ENCODE measurements at regions not wholly inside any gene's neighbourhood (a gene's known extent, or its start where the extent isn't known, plus 50 kb on each side); places are given as distances from the start of the nearest gene placed in this dataset.

GRCh38 chr6:9103876-9104521 lies 668.7 kb upstream of the SLC35B3 start:
- DNase-seq (ENCODE audit: low read depth), result no peak
- Histone ChIP-seq H3K9ac (ENCODE audit: low read length) (no peak overlapping the region), H3K4me1 (ENCODE audit: control insufficient read depth, insufficient read depth, low read length) (peaks cover 24% of the 10 kb centered on the region), H3K9me3 (ENCODE audit: control insufficient read depth, low read length) (no peaks in the 10 kb centered on the region), H3K27me3 (replicated peaks; ENCODE audit: control insufficient read depth, insufficient read depth, low read length) (no peaks in the 10 kb centered on the region), H3K36me3 (ENCODE audit: control insufficient read depth, insufficient read depth, low read length, severe bottlenecking) (no peaks in the 10 kb centered on the region), H3K4me3 (ENCODE audit: low read length) (no peak overlapping the region)

GRCh38 chr6:9101920-9102319 lies 666.6 kb upstream of the SLC35B3 start:
- Histone ChIP-seq H3K9me3 (ENCODE audit: control insufficient read depth, low read length) (no peaks in the 10 kb centered on the region), H3K36me3 (ENCODE audit: control insufficient read depth, insufficient read depth, low read length, severe bottlenecking) (no peaks in the 10 kb centered on the region), H3K9ac (ENCODE audit: low read length) (no peak overlapping the region), H3K4me1 (ENCODE audit: control insufficient read depth, insufficient read depth, low read length) (peaks cover 24% of the 10 kb centered on the region), H3K27me3 (replicated peaks; ENCODE audit: control insufficient read depth, insufficient read depth, low read length) (no peaks in the 10 kb centered on the region), H3K4me3 (ENCODE audit: low read length) (no peak overlapping the region)
- DNase-seq (ENCODE audit: low read depth), result no peak

- no peak overlapping the region for H3K4me3 ChIP-seq (ENCODE audit: low read length)
- no peaks in the 10 kb centered on the region for H3K36me3 ChIP-seq (ENCODE audit: control insufficient read depth, insufficient read depth, low read length, severe bottlenecking)
- peak; percentile 39 for DNase-seq (ENCODE audit: low read depth)
- no peaks in the 10 kb centered on the region for H3K9me3 ChIP-seq (ENCODE audit: control insufficient read depth, low read length)
- H3K4me1 ChIP-seq (ENCODE audit: control insufficient read depth, insufficient read depth, low read length), result peaks cover 24% of the 10 kb centered on the region
- no peak overlapping the region for H3K9ac ChIP-seq (ENCODE audit: low read length)
- no peaks in the 10 kb centered on the region for H3K27me3 ChIP-seq (replicated peaks; ENCODE audit: control insufficient read depth, insufficient read depth, low read length)
Measured at GRCh38 chr6:9100869-9101580, 665.7 kb upstream of the SLC35B3 start.

GRCh38 chr6:9095729-9096128 lies 660.4 kb upstream of the SLC35B3 start:
- H3K4me3 ChIP-seq (ENCODE audit: low read length), result no peak overlapping the region
- H3K27me3 ChIP-seq (replicated peaks; ENCODE audit: control insufficient read depth, insufficient read depth, low read length), result no peaks in the 10 kb centered on the region
- DNase-seq (ENCODE audit: low read depth), result no peak
- H3K9ac ChIP-seq (ENCODE audit: low read length), result no peak overlapping the region
- no peaks in the 10 kb centered on the region for H3K9me3 ChIP-seq (ENCODE audit: control insufficient read depth, low read length)
- H3K36me3 ChIP-seq (ENCODE audit: control insufficient read depth, insufficient read depth, low read length, severe bottlenecking), result no peaks in the 10 kb centered on the region
- peaks cover 5% of the 10 kb centered on the region for H3K4me1 ChIP-seq (ENCODE audit: control insufficient read depth, insufficient read depth, low read length)

GRCh38 chr6:9095137-9095536 lies 659.8 kb upstream of the SLC35B3 start:
- H3K27me3 ChIP-seq (replicated peaks; ENCODE audit: control insufficient read depth, insufficient read depth, low read length), result no peaks in the 10 kb centered on the region
- DNase-seq (ENCODE audit: low read depth), result no peak
- H3K4me3 ChIP-seq (ENCODE audit: low read length), result no peak overlapping the region
- H3K36me3 ChIP-seq (ENCODE audit: control insufficient read depth, insufficient read depth, low read length, severe bottlenecking), result no peaks in the 10 kb centered on the region
- no peaks in the 10 kb centered on the region for H3K4me1 ChIP-seq (ENCODE audit: control insufficient read depth, insufficient read depth, low read length)
- H3K9ac ChIP-seq (ENCODE audit: low read length), result no peak overlapping the region
- H3K9me3 ChIP-seq (ENCODE audit: control insufficient read depth, low read length), result no peaks in the 10 kb centered on the region

- no peak for DNase-seq (ENCODE audit: low read depth)
- H3K4me1 ChIP-seq (ENCODE audit: control insufficient read depth, insufficient read depth, low read length), result no peaks in the 10 kb centered on the region
- H3K9ac ChIP-seq (ENCODE audit: low read length), result no peak overlapping the region
- H3K36me3 ChIP-seq (ENCODE audit: control insufficient read depth, insufficient read depth, low read length, severe bottlenecking), result no peaks in the 10 kb centered on the region
- no peaks in the 10 kb centered on the region for H3K27me3 ChIP-seq (replicated peaks; ENCODE audit: control insufficient read depth, insufficient read depth, low read length)
- H3K9me3 ChIP-seq (ENCODE audit: control insufficient read depth, low read length), result no peaks in the 10 kb centered on the region
- H3K4me3 ChIP-seq (ENCODE audit: low read length), result no peak overlapping the region
Measured at GRCh38 chr6:9089724-9090123, 654.4 kb upstream of the SLC35B3 start.

- Histone ChIP-seq H3K36me3 (ENCODE audit: control insufficient read depth, insufficient read depth, low read length, severe bottlenecking) (no peaks in the 10 kb centered on the region), H3K9me3 (ENCODE audit: control insufficient read depth, low read length) (no peaks in the 10 kb centered on the region), H3K4me1 (ENCODE audit: control insufficient read depth, insufficient read depth, low read length) (no peaks in the 10 kb centered on the region), H3K27me3 (replicated peaks; ENCODE audit: control insufficient read depth, insufficient read depth, low read length) (no peaks in the 10 kb centered on the region), H3K9ac (ENCODE audit: low read length) (no peak overlapping the region), H3K4me3 (ENCODE audit: low read length) (no peak overlapping the region)
- no peak for DNase-seq (ENCODE audit: low read depth)
Measured at GRCh38 chr6:9087470-9087869, 652.1 kb upstream of the SLC35B3 start.

GRCh38 chr6:9086331-9086730 lies 651.0 kb upstream of the SLC35B3 start:
- Histone ChIP-seq H3K4me1 (ENCODE audit: control insufficient read depth, insufficient read depth, low read length) (no peaks in the 10 kb centered on the region), H3K4me3 (ENCODE audit: low read length) (no peak overlapping the region), H3K27me3 (replicated peaks; ENCODE audit: control insufficient read depth, insufficient read depth, low read length) (no peaks in the 10 kb centered on the region), H3K9ac (ENCODE audit: low read length) (no peak overlapping the region), H3K9me3 (ENCODE audit: control insufficient read depth, low read length) (no peaks in the 10 kb centered on the region), H3K36me3 (ENCODE audit: control insufficient read depth, insufficient read depth, low read length, severe bottlenecking) (no peaks in the 10 kb centered on the region)
- no peak for DNase-seq (ENCODE audit: low read depth)

GRCh38 chr6:9085709-9086070 lies 650.3 kb upstream of the SLC35B3 start:
- no peaks in the 10 kb centered on the region for H3K4me1 ChIP-seq (ENCODE audit: control insufficient read depth, insufficient read depth, low read length)
- H3K4me3 ChIP-seq (ENCODE audit: low read length), result no peak overlapping the region
- H3K9me3 ChIP-seq (ENCODE audit: control insufficient read depth, low read length), result no peaks in the 10 kb centered on the region
- no peak overlapping the region for H3K9ac ChIP-seq (ENCODE audit: low read length)
- no peak for DNase-seq (ENCODE audit: low read depth)
- H3K36me3 ChIP-seq (ENCODE audit: control insufficient read depth, insufficient read depth, low read length, severe bottlenecking), result no peaks in the 10 kb centered on the region
- H3K27me3 ChIP-seq (replicated peaks; ENCODE audit: control insufficient read depth, insufficient read depth, low read length), result no peaks in the 10 kb centered on the region

- H3K4me3 ChIP-seq (ENCODE audit: low read length), result no peak overlapping the region
- DNase-seq (ENCODE audit: low read depth), result no peak
- H3K4me1 ChIP-seq (ENCODE audit: control insufficient read depth, insufficient read depth, low read length), result no peaks in the 10 kb centered on the region
- no peaks in the 10 kb centered on the region for H3K27me3 ChIP-seq (replicated peaks; ENCODE audit: control insufficient read depth, insufficient read depth, low read length)
- H3K36me3 ChIP-seq (ENCODE audit: control insufficient read depth, insufficient read depth, low read length, severe bottlenecking), result no peaks in the 10 kb centered on the region
- H3K9ac ChIP-seq (ENCODE audit: low read length), result no peak overlapping the region
- no peaks in the 10 kb centered on the region for H3K9me3 ChIP-seq (ENCODE audit: control insufficient read depth, low read length)
Measured at GRCh38 chr6:9085054-9085708, 649.8 kb upstream of the SLC35B3 start.

- no peak overlapping the region for H3K9ac ChIP-seq (ENCODE audit: low read length)
- H3K27me3 ChIP-seq (replicated peaks; ENCODE audit: control insufficient read depth, insufficient read depth, low read length), result no peaks in the 10 kb centered on the region
- H3K36me3 ChIP-seq (ENCODE audit: control insufficient read depth, insufficient read depth, low read length, severe bottlenecking), result no peaks in the 10 kb centered on the region
- H3K4me1 ChIP-seq (ENCODE audit: control insufficient read depth, insufficient read depth, low read length), result no peaks in the 10 kb centered on the region
- no peak for DNase-seq (ENCODE audit: low read depth)
- H3K9me3 ChIP-seq (ENCODE audit: control insufficient read depth, low read length), result no peaks in the 10 kb centered on the region
- no peak overlapping the region for H3K4me3 ChIP-seq (ENCODE audit: low read length)
Measured at GRCh38 chr6:9083108-9083507, 647.8 kb upstream of the SLC35B3 start.
